ENCODE measurements at regions not wholly inside any gene's neighbourhood (a gene's known extent, or its start where the extent isn't known, plus 50 kb on each side); places are given as distances from the start of the nearest gene placed in this dataset.

- no peaks in the 10 kb centered on the region for H3K4me1 ChIP-seq
- 77 to 100% methylated on average over 3 of the region's 5 CpGs for WGBS, 2 donors (ENCODE audit: low coverage in 1 of 2)
- H3K9me3 ChIP-seq: no peaks in the 10 kb centered on the region
- peaks cover 18% of the 10 kb centered on the region for H3K27me3 ChIP-seq
- H3K27ac ChIP-seq: no peak overlapping the region
- TF ChIP-seq CTCF (IDR thresholded peaks at IDR 0.05): no peak
- TF ChIP-seq POLR2AphosphoS5 (IDR thresholded peaks at IDR 0.05): no peak
- TF ChIP-seq POLR2A (IDR thresholded peaks at IDR 0.05): no peak
- TF ChIP-seq EP300 (IDR thresholded peaks at IDR 0.05): no peak
- no peak for ATAC-seq
- H3K36me3 ChIP-seq: no peaks in the 10 kb centered on the region
- no peak overlapping the region for H3K4me3 ChIP-seq
Measured at GRCh38 chr7:131610007-131610406, 53.6 kb upstream of the PODXL start.

GRCh38 chr7:131608116-131608500 lies 51.7 kb upstream of the PODXL start:
- WGBS, 2 donors (ENCODE audit: low coverage in 1 of 2): 20 to 66% methylated on average over 2 to 3 of the region's 5 CpGs
- Histone ChIP-seq H3K36me3 (no peaks in the 10 kb centered on the region), H3K27me3 (peaks cover 18% of the 10 kb centered on the region), H3K4me3 (no peak overlapping the region), H3K4me1 (no peaks in the 10 kb centered on the region), H3K27ac (no peak overlapping the region), H3K9me3 (no peaks in the 10 kb centered on the region)
- ATAC-seq: no peak
- TF ChIP-seq EP300 (IDR thresholded peaks at IDR 0.05): no peak
- TF ChIP-seq POLR2A (IDR thresholded peaks at IDR 0.05): no peak
- TF ChIP-seq POLR2AphosphoS5 (IDR thresholded peaks at IDR 0.05): no peak
- no peak for TF ChIP-seq CTCF (IDR thresholded peaks at IDR 0.05)

- no peak overlapping the region for H3K4me3 ChIP-seq
- no peak for TF ChIP-seq EP300 (IDR thresholded peaks at IDR 0.05)
- no peak for TF ChIP-seq POLR2A (IDR thresholded peaks at IDR 0.05)
- no peak for TF ChIP-seq CTCF (IDR thresholded peaks at IDR 0.05)
- TF ChIP-seq POLR2AphosphoS5 (IDR thresholded peaks at IDR 0.05): no peak
- H3K36me3 ChIP-seq: no peaks in the 10 kb centered on the region
- no peaks in the 10 kb centered on the region for H3K9me3 ChIP-seq
- no peak overlapping the region for H3K27ac ChIP-seq
- WGBS, 2 donors (ENCODE audit: low coverage in 1 of 2): 75% methylated on average over 6 of the region's 21 CpGs; no CpG with 5 or more reads in 1 of the 2 donors
- ATAC-seq: no peak
- H3K4me1 ChIP-seq: no peaks in the 10 kb centered on the region
- peaks cover 18% of the 10 kb centered on the region for H3K27me3 ChIP-seq
Measured at GRCh38 chr7:131607291-131608115, 51.1 kb upstream of the PODXL start.

GRCh38 chr7:131606346-131607290 lies 50.2 kb upstream of the PODXL start:
- no peak for TF ChIP-seq POLR2A (IDR thresholded peaks at IDR 0.05)
- no peak for TF ChIP-seq EP300 (IDR thresholded peaks at IDR 0.05)
- TF ChIP-seq POLR2AphosphoS5 (IDR thresholded peaks at IDR 0.05): no peak
- TF ChIP-seq CTCF (IDR thresholded peaks at IDR 0.05): no peak
- no peaks in the 10 kb centered on the region for H3K4me1 ChIP-seq
- no peaks in the 10 kb centered on the region for H3K9me3 ChIP-seq
- no peak for ATAC-seq
- H3K4me3 ChIP-seq: no peak overlapping the region
- WGBS, 2 donors (ENCODE audit: low coverage in 1 of 2): 84 to 85% methylated on average over 4 to 5 of the region's 11 CpGs
- no peak overlapping the region for H3K27ac ChIP-seq
- H3K27me3 ChIP-seq: peaks cover 18% of the 10 kb centered on the region
- no peaks in the 10 kb centered on the region for H3K36me3 ChIP-seq

Small RNA genes lying in the stretch of these regions (small RNA-seq; reads per million reads assigned to genes)
- gene AC009518.3: 0 reads per million in 4 donors

Measured in gastroesophageal sphincter (tissue), 4 donors.